SJCRH30 (cell line): ENCODE measurements at regions not wholly inside any gene's neighbourhood (a gene's known extent, or its start where the extent isn't known, plus 50 kb on each side); places are given as distances from the start of the nearest gene placed in this dataset.

ENCODE experiments used
- DNase-seq, 2 experiments: peaks; one replicate each; pipeline ENCODE4 v3.0.0-alpha.2; 2015 to 2020
- H3K27ac ChIP-seq: fragments of 250-450 bp; sonication (Bioruptor Pico); 2 replicates; pipeline ENCODE4 v1.5.1; 2020; ENCODE audit warnings: mild to moderate bottlenecking, moderate library complexity
- H3K27me3 ChIP-seq: fragments of 250-450 bp; sonication (Bioruptor Pico); 2 replicates; pipeline ENCODE4 v1.5.1; 2020; ENCODE audit warnings: mild to moderate bottlenecking, moderate library complexity
- H3K36me3 ChIP-seq: fragments of 250-450 bp; sonication (Bioruptor Pico); 2 replicates; pipeline ENCODE4 v1.5.1; 2020; ENCODE audit warnings: mild to moderate bottlenecking, moderate library complexity
- H3K4me1 ChIP-seq: fragments of 250-450 bp; sonication (Bioruptor Pico); 2 replicates; pipeline ENCODE4 v1.5.1; 2020; ENCODE audit warnings: mild to moderate bottlenecking, moderate library complexity
- H3K4me3 ChIP-seq: fragments of 250-450 bp; sonication (Bioruptor Pico); 2 replicates; pipeline ENCODE4 v1.5.1; 2020; ENCODE audit warnings: mild to moderate bottlenecking, moderate library complexity
- H3K9me3 ChIP-seq: fragments of 250-450 bp; sonication (Bioruptor Pico); replicated peaks from 2 replicates; pipeline ENCODE4 v1.5.1; 2020; ENCODE audit warnings: mild to moderate bottlenecking, moderate library complexity

- H3K36me3 ChIP-seq: no peaks in the 10 kb centered on the region
- H3K4me1 ChIP-seq: no peaks in the 10 kb centered on the region
- no peak overlapping the region for H3K4me3 ChIP-seq
Measured at GRCh38 chr9:82201196-82201595, 212.6 kb downstream of the SPATA31D1 start.

GRCh38 chr9:82202808-82203207, 214.2 kb downstream of the SPATA31D1 start:
- H3K9me3 ChIP-seq: no peaks in the 10 kb centered on the region
- no peak overlapping the region for H3K4me3 ChIP-seq
- H3K4me1 ChIP-seq: no peaks in the 10 kb centered on the region
- H3K36me3 ChIP-seq: no peaks in the 10 kb centered on the region
- no peak overlapping the region for H3K27ac ChIP-seq
- DNase-seq: no peak
- no peaks in the 10 kb centered on the region for H3K27me3 ChIP-seq

More at GRCh38 chr9:82201196-82201595, 212.6 kb downstream of the SPATA31D1 start:
- no peaks in the 10 kb centered on the region for H3K27me3 ChIP-seq
- no peaks in the 10 kb centered on the region for H3K9me3 ChIP-seq
- H3K27ac ChIP-seq: no peak overlapping the region
- DNase-seq: no peak

GRCh38 chr9:82206490-82206889, 217.9 kb downstream of the SPATA31D1 start:
- no peak overlapping the region for H3K4me3 ChIP-seq
- no peaks in the 10 kb centered on the region for H3K9me3 ChIP-seq
- peak in 1 of 2 experiments; percentile 19 for DNase-seq
- no peaks in the 10 kb centered on the region for H3K27me3 ChIP-seq
- H3K4me1 ChIP-seq: no peaks in the 10 kb centered on the region
- no peaks in the 10 kb centered on the region for H3K36me3 ChIP-seq
- no peak overlapping the region for H3K27ac ChIP-seq

GRCh38 chr9:82206946-82207345, 218.4 kb downstream of the SPATA31D1 start:
- H3K4me1 ChIP-seq: no peaks in the 10 kb centered on the region
- H3K36me3 ChIP-seq: no peaks in the 10 kb centered on the region
- H3K27ac ChIP-seq: no peak overlapping the region
- no peak for DNase-seq
- no peak overlapping the region for H3K4me3 ChIP-seq
- H3K27me3 ChIP-seq: no peaks in the 10 kb centered on the region
- H3K9me3 ChIP-seq: no peaks in the 10 kb centered on the region

- Histone ChIP-seq H3K36me3 (no peaks in the 10 kb centered on the region), H3K27ac (no peak overlapping the region), H3K4me3 (no peak overlapping the region), H3K4me1 (no peaks in the 10 kb centered on the region), H3K27me3 (no peaks in the 10 kb centered on the region), H3K9me3 (no peaks in the 10 kb centered on the region)
- no peak for DNase-seq
Measured at GRCh38 chr9:82208741-82209450, 220.3 kb downstream of the SPATA31D1 start.

- Histone ChIP-seq H3K27ac (no peak overlapping the region), H3K9me3 (no peaks in the 10 kb centered on the region), H3K36me3 (no peaks in the 10 kb centered on the region), H3K27me3 (no peaks in the 10 kb centered on the region), H3K4me3 (no peak overlapping the region), H3K4me1 (no peaks in the 10 kb centered on the region)
- DNase-seq: no peak
Measured at GRCh38 chr9:82209797-82210470, 221.4 kb downstream of the SPATA31D1 start.

- Histone ChIP-seq H3K27me3 (no peaks in the 10 kb centered on the region), H3K4me1 (no peaks in the 10 kb centered on the region), H3K27ac (no peak overlapping the region), H3K36me3 (no peaks in the 10 kb centered on the region), H3K9me3 (no peaks in the 10 kb centered on the region), H3K4me3 (no peak overlapping the region)
- no peak for DNase-seq
Measured at GRCh38 chr9:82212885-82213284, 224.3 kb downstream of the SPATA31D1 start.

- H3K4me3 ChIP-seq: no peak overlapping the region
- no peak for DNase-seq
- no peaks in the 10 kb centered on the region for H3K4me1 ChIP-seq
- no peaks in the 10 kb centered on the region for H3K36me3 ChIP-seq
- H3K27ac ChIP-seq: no peak overlapping the region
- no peaks in the 10 kb centered on the region for H3K27me3 ChIP-seq
- H3K9me3 ChIP-seq: no peaks in the 10 kb centered on the region
Measured at GRCh38 chr9:82216435-82216834, 227.9 kb downstream of the SPATA31D1 start.

- Histone ChIP-seq H3K4me1 (no peaks in the 10 kb centered on the region), H3K36me3 (no peaks in the 10 kb centered on the region), H3K4me3 (no peak overlapping the region), H3K27me3 (no peaks in the 10 kb centered on the region), H3K27ac (no peak overlapping the region), H3K9me3 (no peaks in the 10 kb centered on the region)
- DNase-seq: no peak
Measured at GRCh38 chr9:82223442-82223841, 234.9 kb downstream of the SPATA31D1 start.

- H3K27me3 ChIP-seq: no peaks in the 10 kb centered on the region
- H3K4me1 ChIP-seq: no peaks in the 10 kb centered on the region
- DNase-seq: no peak
- H3K4me3 ChIP-seq: no peak overlapping the region
- H3K9me3 ChIP-seq: peaks cover 5% of the 10 kb centered on the region; the same call in 1 of the 2 replicates
- H3K27ac ChIP-seq: no peak overlapping the region
- no peaks in the 10 kb centered on the region for H3K36me3 ChIP-seq
Measured at GRCh38 chr9:82231411-82231810, 242.8 kb downstream of the SPATA31D1 start.

- H3K4me3 ChIP-seq: no peak overlapping the region
- H3K36me3 ChIP-seq: no peaks in the 10 kb centered on the region
- no peaks in the 10 kb centered on the region for H3K27me3 ChIP-seq
- H3K4me1 ChIP-seq: no peaks in the 10 kb centered on the region
- H3K27ac ChIP-seq: no peak overlapping the region
- peaks cover 17% of the 10 kb centered on the region; the same call in 1 of the 2 replicates for H3K9me3 ChIP-seq
- DNase-seq: no peak
Measured at GRCh38 chr9:82234160-82234943, 245.8 kb downstream of the SPATA31D1 start.

- H3K4me1 ChIP-seq: no peaks in the 10 kb centered on the region
- peak in 1 of 2 experiments; percentile 10 for DNase-seq
Measured at GRCh38 chr9:82242285-82242963, 253.9 kb downstream of the SPATA31D1 start.

GRCh38 chr9:82247318-82247717, 258.7 kb downstream of the SPATA31D1 start:
- H3K27me3 ChIP-seq: no peaks in the 10 kb centered on the region
- no peaks in the 10 kb centered on the region for H3K9me3 ChIP-seq
- H3K4me1 ChIP-seq: no peaks in the 10 kb centered on the region
- no peaks in the 10 kb centered on the region for H3K36me3 ChIP-seq
- DNase-seq: peak; percentile 16 to 45
- H3K4me3 ChIP-seq: no peak overlapping the region
- H3K27ac ChIP-seq: no peak overlapping the region

More at GRCh38 chr9:82242285-82242963, 253.9 kb downstream of the SPATA31D1 start:
- no peaks in the 10 kb centered on the region for H3K27me3 ChIP-seq
- no peaks in the 10 kb centered on the region for H3K36me3 ChIP-seq
- H3K27ac ChIP-seq: no peak overlapping the region
- peaks cover 9% of the 10 kb centered on the region; the same call in 1 of the 2 replicates for H3K9me3 ChIP-seq
- no peak overlapping the region for H3K4me3 ChIP-seq

- no peak for DNase-seq
- Histone ChIP-seq H3K4me1 (no peaks in the 10 kb centered on the region), H3K36me3 (no peaks in the 10 kb centered on the region), H3K4me3 (no peak overlapping the region), H3K9me3 (no peaks in the 10 kb centered on the region), H3K27ac (no peak overlapping the region), H3K27me3 (no peaks in the 10 kb centered on the region)
Measured at GRCh38 chr9:82252116-82252515, 263.5 kb downstream of the SPATA31D1 start.
